CD4-positive, alpha-beta T cell treated with Interleukin-4 for 1 hour (primary cell): ENCODE measurements at regions not wholly inside any gene's neighbourhood (a gene's known extent, or its start where the extent isn't known, plus 50 kb on each side); places are given as distances from the start of the nearest gene placed in this dataset.

Experiments
- DNase-seq, 2 donors: peaks; one replicate each; pipeline ENCODE4 v3.0.0-alpha.2; 2020 to 2022

- DNase-seq, result no peak
Measured at GRCh38 chr18:77669331-77669730, 419.7 kb downstream of the GALR1 start.

GRCh38 chr18:77671456-77672167 is 422.0 kb downstream of the GALR1 start:
- DNase-seq, result no peak

- DNase-seq, result no peak
Measured at GRCh38 chr18:77676910-77677309, 427.3 kb downstream of the GALR1 start.

GRCh38 chr18:77677536-77677935 is 427.9 kb downstream of the GALR1 start:
- DNase-seq, result no peak

- no peak for DNase-seq
Measured at GRCh38 chr18:77679869-77680268, 430.2 kb downstream of the GALR1 start.

- no peak for DNase-seq
Measured at GRCh38 chr18:77700051-77700450, 450.4 kb downstream of the GALR1 start.

GRCh38 chr18:77701977-77702376 is 452.3 kb downstream of the GALR1 start:
- no peak for DNase-seq

- DNase-seq, result peak in 1 of 2 donors; percentile 1
Measured at GRCh38 chr18:77702686-77703085, 453.0 kb downstream of the GALR1 start.

GRCh38 chr18:77705301-77705700 is 455.7 kb downstream of the GALR1 start:
- DNase-seq, result no peak

GRCh38 chr18:77708826-77709506 is 459.3 kb downstream of the GALR1 start:
- no peak for DNase-seq

GRCh38 chr18:77711096-77711495 is 461.4 kb downstream of the GALR1 start:
- DNase-seq, result no peak

- DNase-seq, result no peak
Measured at GRCh38 chr18:77714716-77715115, 465.1 kb downstream of the GALR1 start.

- DNase-seq, result no peak
Measured at GRCh38 chr18:77716282-77716681, 466.6 kb downstream of the GALR1 start.

- DNase-seq, result no peak
Measured at GRCh38 chr18:77733292-77733903, 483.8 kb downstream of the GALR1 start.

- no peak for DNase-seq
Measured at GRCh38 chr18:77736842-77737241, 487.2 kb downstream of the GALR1 start.

- no peak for DNase-seq
Measured at GRCh38 chr18:77737405-77737804, 487.8 kb downstream of the GALR1 start.

GRCh38 chr18:77749089-77749488 is 499.4 kb downstream of the GALR1 start:
- no peak for DNase-seq

GRCh38 chr18:77750006-77750405 is 500.4 kb downstream of the GALR1 start:
- no peak for DNase-seq

GRCh38 chr18:77754475-77755044 is 504.9 kb downstream of the GALR1 start:
- DNase-seq, result no peak

GRCh38 chr18:77755187-77755586 is 505.5 kb downstream of the GALR1 start:
- DNase-seq, result no peak

GRCh38 chr18:77761332-77761731 is 511.7 kb downstream of the GALR1 start:
- DNase-seq, result no peak

GRCh38 chr18:77762014-77762413 is 512.4 kb downstream of the GALR1 start:
- no peak for DNase-seq

GRCh38 chr18:77762642-77763041 is 513.0 kb downstream of the GALR1 start:
- DNase-seq, result no peak
